HCT116 (cell line): ENCODE measurements at regions not wholly inside any gene's neighbourhood (a gene's known extent, or its start where the extent isn't known, plus 50 kb on each side); places are given as distances from the start of the nearest gene placed in this dataset.

ENCODE experiments used
- ATAC-seq: fragments of 200-7000 bp; cut with Tn5 transposase; 2 replicates; pipeline ENCODE4 v1.9.1; 2020; ENCODE audit warnings: mild to moderate bottlenecking, moderate library complexity
- BruUV-seq: library from RNA; stranded (reverse); fragments of 400-500 nt; replicated peaks from 2 replicates; lab custom pipeline; 2021; lab: Mats Ljungman, UMichigan
- CTCF ChIA-PET: fragments of 300-600 bp; sonication (Branson Sonifier 250); formaldehyde crosslinking; loops from one replicate; lab custom pipeline; 2021; ENCODE audit warnings: antibody characterized with exemption; lab: Charles Lee
- POLR2A ChIA-PET: fragments of 300-600, 350-600 bp; sonication (Branson Sonifier 250); formaldehyde crosslinking; loops from one replicate; lab custom pipeline; 2021; ENCODE audit warnings: antibody characterized with exemption; lab: Charles Lee
- RAD21 ChIA-PET, 2 experiments: fragments of 300-600 bp; sonication (Branson Sonifier 250); formaldehyde crosslinking; loops; one replicate each; lab custom pipeline; 2023; ENCODE audit warnings: low total read pairs in 2 of 2; ENCODE audit not compliant: uncharacterized antibody in 2 of 2, unreplicated experiment in 2 of 2, low non-redundant PET in 1 of 2; lab: Charles Lee
- DNase-seq: peaks from one replicate; pipeline ENCODE4 v3.0.0-alpha.2; 2010; ENCODE audit warnings: low read depth, low spot score
- H2AFZ ChIP-seq: fragments of 200-600 bp; shearing (Covaris generic), sonication (generic); 2 replicates; pipeline ENCODE4 v1.6.1; 2017; ENCODE audit warnings: low read depth, mixed run types, mixed read lengths, antibody characterized with exemption, low read length; ENCODE audit not compliant: poor library complexity, severe bottlenecking
- H3K27ac ChIP-seq: 2 replicates; pipeline ENCODE4 v1.5.1; 2012; ENCODE audit warnings: low read depth, low read length
- H3K27me3 ChIP-seq: fragments of 200-600 bp; sonication (generic); 2 replicates; pipeline ENCODE4 v1.6.1; 2016; ENCODE audit warnings: mixed run types, low read length, mixed read lengths; ENCODE audit not compliant: insufficient read depth
- H3K36me3 ChIP-seq, 2 experiments: fragments of 200-500 bp in 1 of 2; fragments of 200-600 bp in 1 of 2; sonication (Bioruptor generic) in 1 of 2; sonication (generic) in 1 of 2; 2 replicates each; pipeline versions ENCODE4 v1.5.1 to v1.6.1; 2014 to 2016; ENCODE audit warnings: low read length in 2 of 2, inconsistent platforms in 1 of 2, mixed read lengths in 1 of 2, mixed run types in 1 of 2; ENCODE audit not compliant: insufficient read depth in 2 of 2, control insufficient read depth in 1 of 2
- H3K4me1 ChIP-seq, 2 experiments: fragments of 200-600 bp in 1 of 2; sonication (generic) in 1 of 2; 2 replicates each; pipeline versions ENCODE4 v1.5.1 to v1.6.1; 2012 to 2017; ENCODE audit warnings: low read length in 2 of 2, inconsistent platforms in 1 of 2, mild to moderate bottlenecking in 1 of 2, mixed read lengths in 1 of 2, mixed run types in 1 of 2, moderate library complexity in 1 of 2; ENCODE audit not compliant: insufficient read depth in 2 of 2, control insufficient read depth in 1 of 2
- H3K4me2 ChIP-seq: fragments of 200-600 bp; sonication (generic); 2 replicates; pipeline ENCODE4 v1.6.1; 2017; ENCODE audit warnings: mixed run types, low read length, mixed read lengths
- H3K4me3 ChIP-seq, 2 experiments: fragments of 200-600 bp in 1 of 2; sonication (generic) in 1 of 2; replicated peaks in 1 of 2; 2 replicates each; pipeline ENCODE4 v1.5.1; 2011 to 2016; ENCODE audit warnings: low read length in 2 of 2, control low read depth in 1 of 2, low read depth in 1 of 2, mild to moderate bottlenecking in 1 of 2, mixed read lengths in 1 of 2, mixed run types in 1 of 2
- H3K79me2 ChIP-seq: fragments of 200-600 bp; sonication (generic); 2 replicates; pipeline ENCODE4 v1.6.1; 2017; ENCODE audit warnings: mild to moderate bottlenecking, mixed run types, low read length, moderate library complexity, mixed read lengths; ENCODE audit not compliant: insufficient read depth
- H3K9ac ChIP-seq: fragments of 200-600 bp; sonication (generic); 2 replicates; pipeline ENCODE4 v1.6.1; 2016; ENCODE audit warnings: low read length, mixed read lengths
- H3K9me2 ChIP-seq: fragments of 200-600 bp; sonication (generic), shearing (Covaris generic); 2 replicates; pipeline ENCODE4 v1.6.1; 2017; ENCODE audit warnings: mixed run types, mild to moderate bottlenecking, moderate library complexity; ENCODE audit not compliant: insufficient read depth
- H3K9me3 ChIP-seq, 2 experiments: fragments of 200-500 bp in 1 of 2; fragments of 200-600 bp in 1 of 2; sonication (Bioruptor generic) in 1 of 2; sonication (generic) in 1 of 2; 2 replicates each; pipeline ENCODE4 v1.6.1; 2014 to 2017; ENCODE audit warnings: low read length in 2 of 2, mixed read lengths in 2 of 2, inconsistent platforms in 1 of 2, low read depth in 1 of 2, mild to moderate bottlenecking in 1 of 2, mixed run types in 1 of 2, moderate library complexity in 1 of 2; ENCODE audit not compliant: control insufficient read depth in 1 of 2, insufficient read depth in 1 of 2
- H4K20me1 ChIP-seq: fragments of 200-600 bp; sonication (generic), shearing (Covaris generic); 2 replicates; pipeline ENCODE4 v1.6.1; 2017; ENCODE audit warnings: mixed run types, mild to moderate bottlenecking, moderate library complexity; ENCODE audit not compliant: insufficient read depth
- CEBPB ChIP-seq: IDR thresholded peaks from 2 replicates; pipeline ENCODE4 v1.6.1; 2012; ENCODE audit warnings: low read depth
- EGR1 ChIP-seq: IDR thresholded peaks from 2 replicates; pipeline ENCODE4 v1.6.1; 2012; ENCODE audit warnings: low read depth
- EZH2 ChIP-seq: fragments of 200-600 bp; sonication (generic); IDR thresholded peaks from 2 replicates; pipeline ENCODE4 v1.6.1; 2017; ENCODE audit warnings: antibody characterized with exemption, mixed run types
- EZH2phosphoT487 ChIP-seq: fragments of 200-600 bp; IDR thresholded peaks from 2 replicates; pipeline ENCODE4 v1.6.1; 2018; ENCODE audit warnings: antibody characterized with exemption, borderline replicate concordance
- FOSL1 ChIP-seq: IDR thresholded peaks from 2 replicates; pipeline ENCODE4 v1.6.1; 2012; ENCODE audit warnings: low read depth
- JUND ChIP-seq: IDR thresholded peaks from 2 replicates; pipeline ENCODE4 v1.6.1; 2012
- POLR2A ChIP-seq: IDR thresholded peaks from 2 replicates; pipeline ENCODE4 v1.7.0; 2011; ENCODE audit warnings: borderline replicate concordance; ENCODE audit not compliant: insufficient read depth, insufficient read length; ENCODE audit errors: extremely low read depth
- POLR2AphosphoS5 ChIP-seq: IDR thresholded peaks from 2 replicates; pipeline ENCODE4 v1.6.1; 2011; ENCODE audit warnings: mild to moderate bottlenecking, low read depth, low read length, moderate library complexity
- SIN3A ChIP-seq: IDR thresholded peaks from 2 replicates; pipeline ENCODE4 v1.6.1; 2012; ENCODE audit warnings: low read depth
- SP1 ChIP-seq: IDR thresholded peaks from 2 replicates; pipeline ENCODE4 v1.6.1; 2012; ENCODE audit warnings: low read depth
- TCF7L2 ChIP-seq: IDR thresholded peaks from 2 replicates; pipeline ENCODE4 v1.7.0; 2011; ENCODE audit warnings: borderline replicate concordance, inconsistent platforms; ENCODE audit not compliant: insufficient read depth, insufficient read length; ENCODE audit errors: extremely low read depth
- YY1 ChIP-seq: IDR thresholded peaks from 2 replicates; pipeline ENCODE4 v1.6.1; 2011; ENCODE audit warnings: low read length, low read depth, moderate library complexity, mild to moderate bottlenecking; ENCODE audit not compliant: insufficient replicate concordance; ENCODE audit errors: extremely low read depth
- ZBTB33 ChIP-seq: IDR thresholded peaks from 2 replicates; pipeline ENCODE4 v1.6.1; 2011; ENCODE audit warnings: mild to moderate bottlenecking, low read length, moderate library complexity; ENCODE audit not compliant: insufficient replicate concordance; ENCODE audit errors: extremely low read depth
- ZFX ChIP-seq: fragments of 450-650 bp; IDR thresholded peaks from 2 replicates; pipeline ENCODE4 v1.6.1; 2017
- intact Hi-C: fragments of 100-400 bp; cut with micrococcal nuclease; formaldehyde crosslinking; loops from 2 replicates; pipeline ENCODE4 v1.10.0; 2022
- TF ChIP-seq, protein P1 (sequence below): IDR thresholded peaks from 2 replicates; pipeline ENCODE4 v1.6.1; 2012
- TF ChIP-seq, protein P2 (sequence below): IDR thresholded peaks from 2 replicates; pipeline ENCODE4 v1.6.1; 2012; ENCODE audit warnings: low read depth

GRCh38 chr9:25845867-25846266, 167.6 kb upstream of the TUSC1 start:
- peaks cover 4 to 22% of the 10 kb centered on the region in 2 experiments; a peak in 2 of 4 replicates for H3K9me3 ChIP-seq
- H4K20me1 ChIP-seq = no peaks in the 10 kb centered on the region
- H3K79me2 ChIP-seq = no peaks in the 10 kb centered on the region
- BruUV-seq = no TSS peak
- no peak overlapping the region for H3K4me2 ChIP-seq
- ATAC-seq (no peak), DNase-seq (no peak)
- no peak overlapping the region for H3K4me3 ChIP-seq
- ChIA-PET RAD21 (no interaction called here), CTCF (no interaction called here), POLR2A (no interaction called here)
- H3K27ac ChIP-seq = no peak overlapping the region
- no peaks in the 10 kb centered on the region for H3K36me3 ChIP-seq
- no peak overlapping the region for H2AFZ ChIP-seq
- H3K9ac ChIP-seq = no peak overlapping the region
- H3K4me1 ChIP-seq = no peaks in the 10 kb centered on the region
- H3K27me3 ChIP-seq = no peaks in the 10 kb centered on the region
- intact Hi-C loops = no loop called here
- H3K9me2 ChIP-seq = no peaks in the 10 kb centered on the region
- TF ChIP-seq EZH2 (no peak), SP1 (no peak), EZH2phosphoT487 (no peak), EGR1 (no peak), ZFX (no peak), TCF7L2 (no peak), ZBTB33 (no peak), POLR2AphosphoS5 (no peak), POLR2A (no peak), SIN3A (no peak), JUND (no peak), CEBPB (no peak), YY1 (no peak), FOSL1 (no peak)
- TF ChIP-seq, protein P1, sequence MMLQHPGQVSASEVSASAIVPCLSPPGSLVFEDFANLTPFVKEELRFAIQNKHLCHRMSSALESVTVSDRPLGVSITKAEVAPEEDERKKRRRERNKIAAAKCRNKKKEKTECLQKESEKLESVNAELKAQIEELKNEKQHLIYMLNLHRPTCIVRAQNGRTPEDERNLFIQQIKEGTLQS = no peak
- TF ChIP-seq, protein P2, sequence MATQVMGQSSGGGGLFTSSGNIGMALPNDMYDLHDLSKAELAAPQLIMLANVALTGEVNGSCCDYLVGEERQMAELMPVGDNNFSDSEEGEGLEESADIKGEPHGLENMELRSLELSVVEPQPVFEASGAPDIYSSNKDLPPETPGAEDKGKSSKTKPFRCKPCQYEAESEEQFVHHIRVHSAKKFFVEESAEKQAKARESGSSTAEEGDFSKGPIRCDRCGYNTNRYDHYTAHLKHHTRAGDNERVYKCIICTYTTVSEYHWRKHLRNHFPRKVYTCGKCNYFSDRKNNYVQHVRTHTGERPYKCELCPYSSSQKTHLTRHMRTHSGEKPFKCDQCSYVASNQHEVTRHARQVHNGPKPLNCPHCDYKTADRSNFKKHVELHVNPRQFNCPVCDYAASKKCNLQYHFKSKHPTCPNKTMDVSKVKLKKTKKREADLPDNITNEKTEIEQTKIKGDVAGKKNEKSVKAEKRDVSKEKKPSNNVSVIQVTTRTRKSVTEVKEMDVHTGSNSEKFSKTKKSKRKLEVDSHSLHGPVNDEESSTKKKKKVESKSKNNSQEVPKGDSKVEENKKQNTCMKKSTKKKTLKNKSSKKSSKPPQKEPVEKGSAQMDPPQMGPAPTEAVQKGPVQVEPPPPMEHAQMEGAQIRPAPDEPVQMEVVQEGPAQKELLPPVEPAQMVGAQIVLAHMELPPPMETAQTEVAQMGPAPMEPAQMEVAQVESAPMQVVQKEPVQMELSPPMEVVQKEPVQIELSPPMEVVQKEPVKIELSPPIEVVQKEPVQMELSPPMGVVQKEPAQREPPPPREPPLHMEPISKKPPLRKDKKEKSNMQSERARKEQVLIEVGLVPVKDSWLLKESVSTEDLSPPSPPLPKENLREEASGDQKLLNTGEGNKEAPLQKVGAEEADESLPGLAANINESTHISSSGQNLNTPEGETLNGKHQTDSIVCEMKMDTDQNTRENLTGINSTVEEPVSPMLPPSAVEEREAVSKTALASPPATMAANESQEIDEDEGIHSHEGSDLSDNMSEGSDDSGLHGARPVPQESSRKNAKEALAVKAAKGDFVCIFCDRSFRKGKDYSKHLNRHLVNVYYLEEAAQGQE = no peak
